Fibroblast of mammary gland (primary cell): ENCODE measurements at regions not wholly inside any gene's neighbourhood (a gene's known extent, or its start where the extent isn't known, plus 50 kb on each side); places are given as distances from the start of the nearest gene placed in this dataset.
"Not testable (repeated sequence)": the region's sequence is repeated elsewhere in the genome, so short reads cannot be mapped to it uniquely, and the experiment has no call there.

Experiments used
- DNase-seq: peaks from one replicate; pipeline ENCODE4 v3.0.0-alpha.2; 2010; ENCODE audit warnings: low read depth
- H3K4me3 ChIP-seq: 2 replicates; pipeline ENCODE4 v1.5.1; 2011; ENCODE audit warnings: low read depth, mild to moderate bottlenecking, low read length, moderate library complexity; ENCODE audit not compliant: control insufficient read depth
- CTCF ChIP-seq: conservative IDR thresholded peaks from 2 replicates; pipeline ENCODE4 v1.5.1; 2011; ENCODE audit warnings: low read depth, low read length, inconsistent platforms; ENCODE audit not compliant: control insufficient read depth, insufficient read depth

DNA sequence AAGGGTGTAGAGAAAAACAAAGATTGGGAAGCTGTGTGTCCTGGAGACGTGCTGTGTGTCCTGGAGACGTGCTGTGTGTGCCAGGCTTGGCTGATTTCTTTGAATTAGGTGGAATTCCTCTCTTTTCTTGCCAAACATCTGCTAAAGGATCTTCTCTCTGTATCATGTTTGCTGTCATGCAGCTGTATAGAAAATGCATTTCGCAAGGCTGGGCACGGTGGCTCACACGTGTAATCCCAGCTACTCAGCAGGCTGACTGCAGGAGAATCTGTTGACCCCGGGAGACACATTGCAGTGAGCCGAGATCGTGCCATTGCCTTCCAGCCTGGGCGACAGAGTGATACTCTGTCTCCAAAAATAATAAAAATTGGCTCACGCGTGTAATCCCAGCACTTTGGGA is 187.0 kb downstream of the CRLF2 start:
- H3K4me3 ChIP-seq: no peak overlapping the region
- no peak for TF ChIP-seq CTCF
- no peak for DNase-seq

- DNase-seq: no peak
- no peak overlapping the region for H3K4me3 ChIP-seq
- TF ChIP-seq CTCF: no peak
Observed at GRCh38 chrX:1023676-1024075, 188.8 kb downstream of the CRLF2 start.

DNA sequence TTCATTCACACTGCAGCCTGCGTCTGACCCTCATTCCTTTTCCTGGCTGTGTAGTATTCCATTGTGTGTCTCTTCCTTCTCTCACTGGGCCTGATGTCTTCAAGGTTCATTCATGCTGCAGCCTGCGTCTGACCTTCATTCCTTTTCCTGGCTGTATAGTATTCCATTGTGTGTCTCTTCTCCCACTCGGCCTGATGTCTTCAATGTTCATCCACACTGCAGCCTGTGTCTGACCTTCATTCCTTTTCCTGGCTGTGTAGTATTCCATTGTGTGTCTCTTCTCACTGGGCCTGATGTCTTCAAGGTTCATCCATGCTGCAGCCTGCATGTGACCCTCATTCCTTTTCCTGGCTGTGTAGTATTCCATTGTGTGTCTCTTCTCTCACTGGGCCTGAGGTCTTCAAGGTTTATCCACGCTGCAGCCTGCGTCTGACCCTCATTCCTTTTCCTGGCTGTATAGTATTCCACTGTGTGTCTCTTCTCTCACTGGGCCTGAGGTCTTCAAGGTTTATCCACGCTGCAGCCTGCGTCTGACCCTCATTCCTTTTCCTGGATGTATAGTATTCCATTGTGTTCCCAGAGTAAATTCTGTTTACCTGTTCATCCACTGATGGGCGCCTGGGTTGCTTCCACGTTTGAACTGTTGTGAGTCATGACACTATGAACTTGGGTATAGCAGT is 191.0 kb downstream of the CRLF2 start:
- H3K4me3 ChIP-seq, DNase-seq: not testable (repeated sequence)

GRCh38 chrX:1020634-1021166 is 191.7 kb downstream of the CRLF2 start:
- no peak for DNase-seq
- no peak overlapping the region for H3K4me3 ChIP-seq
- TF ChIP-seq CTCF: no peak

DNA sequence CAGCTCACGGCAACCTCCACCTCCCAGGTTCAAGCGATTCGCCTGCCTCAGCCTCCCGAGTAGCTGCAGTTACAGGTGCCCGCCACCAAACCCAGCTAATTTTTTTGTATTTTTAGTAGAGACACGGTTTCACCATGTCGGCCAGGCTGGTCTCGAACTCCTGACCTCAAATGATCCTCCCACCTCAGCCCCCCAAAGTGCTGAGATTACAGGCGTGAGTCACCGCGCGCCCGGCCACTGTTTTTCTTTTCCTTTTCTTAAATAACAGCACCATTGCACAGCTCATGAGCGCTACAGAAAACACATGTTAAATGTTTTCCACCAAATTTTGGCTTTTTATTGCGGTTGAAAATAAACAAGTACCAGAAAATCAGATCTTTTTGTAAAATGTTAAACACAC is 195.5 kb downstream of the CRLF2 start:
- not testable (repeated sequence) for DNase-seq, H3K4me3 ChIP-seq

- not testable (repeated sequence) for DNase-seq, H3K4me3 ChIP-seq
Observed at GRCh38 chrX:1016281-1016680, 196.2 kb downstream of the CRLF2 start.

DNA sequence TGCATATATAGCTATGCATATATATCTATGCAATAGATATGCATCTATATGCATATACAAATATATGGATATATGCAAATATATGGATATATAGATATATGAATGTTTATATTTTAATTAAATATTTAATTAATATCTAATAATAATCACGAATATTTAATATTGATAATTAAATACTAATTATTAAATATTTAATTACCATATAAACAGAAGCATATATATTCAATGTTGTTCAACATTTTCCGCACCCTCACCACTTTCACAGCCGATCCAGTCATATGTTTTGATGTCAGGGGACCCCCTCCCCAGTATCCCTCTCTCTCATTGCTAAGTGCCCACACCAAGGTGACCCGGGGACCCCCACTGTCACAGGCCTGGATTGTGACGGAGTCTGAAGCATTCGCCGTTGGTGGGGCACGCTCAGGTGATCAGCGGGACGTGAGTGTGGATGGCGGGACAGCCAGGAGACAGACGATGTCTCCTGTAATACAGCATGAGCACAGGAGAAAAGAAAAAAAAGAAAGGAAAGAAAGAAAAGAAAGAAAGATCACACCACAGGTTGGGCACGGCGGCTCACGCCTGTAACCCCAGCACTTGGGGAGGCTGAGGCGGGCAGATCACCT is 199.7 kb downstream of the CRLF2 start:
- TF ChIP-seq CTCF: no peak
- no peak overlapping the region for H3K4me3 ChIP-seq
- no peak for DNase-seq

DNA sequence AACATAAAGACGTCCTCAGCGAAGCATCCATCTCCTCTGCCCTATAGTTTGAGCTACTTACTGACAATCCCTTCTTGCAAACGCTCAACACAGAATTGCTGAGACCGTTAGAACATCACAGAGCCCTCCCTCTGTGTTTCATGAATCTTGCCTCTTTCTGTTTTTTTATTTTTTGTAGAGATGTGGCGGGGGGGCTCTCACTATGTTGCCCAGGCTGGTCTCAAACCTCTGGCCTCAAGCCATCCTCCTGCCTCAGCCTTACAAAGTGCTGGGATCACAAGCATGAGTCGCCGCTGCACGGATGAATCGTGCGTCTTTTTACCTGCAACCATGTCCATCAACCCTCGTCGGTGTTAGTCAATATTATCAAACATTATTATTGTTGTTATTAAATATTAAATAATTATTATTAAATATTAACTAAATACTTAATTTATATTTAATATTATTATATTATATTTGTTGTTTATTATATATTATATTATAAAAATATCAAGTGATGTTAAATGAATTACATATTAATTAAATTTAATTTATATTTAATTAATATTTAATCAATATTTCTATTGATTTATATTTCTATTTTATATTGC is 200.7 kb downstream of the CRLF2 start:
- no peak for TF ChIP-seq CTCF
- H3K4me3 ChIP-seq: no peak overlapping the region
- DNase-seq: no peak
